ENCODE measurements at regions not wholly inside any gene's neighbourhood (a gene's known extent, or its start where the extent isn't known, plus 50 kb on each side); places are given as distances from the start of the nearest gene placed in this dataset.
A peak's percentile ranks its signal among the peaks of the same experiment; 100 is the strongest.
"Not testable (repeated sequence)": the region's sequence is repeated elsewhere in the genome, so short reads cannot be mapped to it uniquely, and the experiment has no call there.

DNA sequence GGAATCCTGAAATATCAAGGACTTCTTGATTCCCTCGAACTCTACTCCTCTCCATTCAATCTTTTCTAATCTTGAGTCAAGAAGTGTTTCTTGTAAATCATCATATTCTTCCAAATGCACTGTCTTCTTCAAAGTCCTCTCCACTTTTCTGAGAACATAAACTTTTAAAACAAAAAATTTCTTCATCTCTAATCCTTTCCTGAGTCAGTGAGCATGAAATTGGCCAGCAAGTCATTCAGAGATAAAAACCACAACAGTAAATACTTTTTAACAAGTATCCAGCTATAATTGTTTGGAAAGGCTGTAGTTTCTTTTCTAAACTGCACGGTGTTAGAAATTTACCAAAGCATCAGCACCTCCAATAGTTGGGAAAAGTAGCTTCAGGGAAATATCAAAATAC, 312.6 kb upstream of the GALNT5 start:
- no peak for DNase-seq

DNA sequence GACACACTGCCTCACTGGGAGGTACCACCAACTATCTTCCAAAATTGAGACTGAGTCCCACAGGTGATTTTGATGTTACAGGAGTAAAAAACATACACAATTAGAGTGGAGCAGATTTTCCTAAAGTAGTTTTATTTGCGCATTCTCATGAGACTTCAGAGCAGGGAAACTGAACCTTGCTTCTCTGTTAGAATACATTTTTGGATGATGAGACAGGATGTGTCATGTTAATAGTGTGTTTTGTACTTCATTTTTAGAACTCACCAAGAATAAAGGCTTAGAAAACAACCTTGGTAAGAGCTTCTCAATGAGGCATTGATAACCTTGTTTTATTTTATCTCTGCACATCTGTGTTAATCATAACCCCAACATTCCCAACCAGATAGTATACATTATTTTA, 310.2 kb upstream of the GALNT5 start:
- DNase-seq: no peak

DNA sequence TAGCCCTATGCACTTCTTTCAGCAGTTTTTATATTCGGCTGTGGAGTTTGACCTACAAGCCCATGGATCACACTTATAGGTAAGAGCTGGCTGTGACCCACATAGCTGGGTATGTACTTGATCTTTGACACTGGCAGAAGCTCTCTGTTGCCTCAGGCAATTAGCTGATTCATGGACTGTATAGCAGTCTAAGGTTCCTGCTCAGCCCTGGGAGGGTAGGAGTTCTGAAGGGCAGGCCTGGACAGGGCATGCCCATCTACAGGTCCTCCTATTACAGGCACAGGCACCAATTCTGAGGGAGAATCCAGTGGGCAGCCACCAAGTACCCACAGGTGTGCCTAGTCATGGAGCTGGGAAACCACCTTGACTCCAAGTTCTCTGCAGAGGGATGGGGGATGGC, 301.8 kb upstream of the GALNT5 start:
- DNase-seq: no peak

DNA sequence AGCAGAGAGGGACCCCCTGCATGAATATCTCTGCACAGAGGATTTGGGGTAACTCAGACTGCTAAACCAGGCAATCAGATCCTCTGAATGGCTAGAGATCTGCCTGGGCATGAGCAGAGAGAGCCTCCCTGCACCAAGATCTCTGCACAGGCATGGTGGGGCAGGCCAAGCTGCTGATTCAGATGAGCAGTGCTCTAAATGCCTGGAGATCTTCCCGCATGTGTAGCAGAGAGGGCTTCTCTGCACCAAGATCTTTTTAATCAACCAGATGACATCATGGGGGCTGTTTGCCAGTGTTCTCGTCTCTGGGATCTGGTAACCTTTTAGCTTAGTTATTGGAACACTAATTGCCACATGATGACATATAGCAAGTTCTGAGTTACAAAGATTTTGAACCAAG, 301.3 kb upstream of the GALNT5 start:
- DNase-seq: no peak

DNA sequence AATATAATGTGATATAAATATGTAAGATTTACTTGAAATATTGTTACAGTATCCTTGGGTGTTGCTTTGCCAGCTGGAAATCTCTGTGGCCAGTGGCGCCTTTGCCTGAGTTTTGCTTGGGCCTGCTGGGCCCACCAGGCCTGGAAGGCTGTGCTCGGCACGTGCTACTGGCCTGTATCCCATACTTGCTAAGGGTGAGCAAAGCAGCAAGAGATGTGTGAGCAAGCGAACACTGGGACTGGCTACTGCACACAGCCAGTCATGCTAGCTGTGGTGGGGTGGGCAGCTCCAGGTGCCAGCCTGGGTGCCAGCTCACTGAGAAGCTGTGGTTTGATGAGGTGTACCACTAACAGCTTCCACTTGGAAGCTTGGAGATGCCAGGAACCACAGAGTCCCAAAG, 299.1 kb upstream of the GALNT5 start:
- no peak for DNase-seq

DNA sequence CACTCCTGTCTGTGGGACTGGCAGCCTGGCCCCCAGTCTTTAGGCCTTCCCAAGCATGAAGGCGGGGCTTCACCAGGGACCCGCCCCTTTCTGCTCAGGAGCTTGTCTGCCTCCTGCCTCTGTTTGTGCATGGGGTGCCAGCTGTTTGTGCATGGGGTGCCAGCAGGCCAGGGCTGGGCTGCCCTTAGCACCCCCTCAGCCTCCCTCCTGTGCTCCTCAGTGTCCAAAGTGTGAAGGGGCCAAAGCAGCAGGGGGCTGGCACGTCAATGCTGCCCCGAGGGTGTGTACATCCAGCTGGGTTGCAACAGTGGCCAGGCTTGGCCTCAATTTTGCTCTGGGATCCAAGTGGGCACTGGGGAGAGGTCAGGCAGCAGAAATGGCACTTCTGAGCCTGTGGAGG, 298.0 kb upstream of the GALNT5 start:
- DNase-seq: no peak

DNA sequence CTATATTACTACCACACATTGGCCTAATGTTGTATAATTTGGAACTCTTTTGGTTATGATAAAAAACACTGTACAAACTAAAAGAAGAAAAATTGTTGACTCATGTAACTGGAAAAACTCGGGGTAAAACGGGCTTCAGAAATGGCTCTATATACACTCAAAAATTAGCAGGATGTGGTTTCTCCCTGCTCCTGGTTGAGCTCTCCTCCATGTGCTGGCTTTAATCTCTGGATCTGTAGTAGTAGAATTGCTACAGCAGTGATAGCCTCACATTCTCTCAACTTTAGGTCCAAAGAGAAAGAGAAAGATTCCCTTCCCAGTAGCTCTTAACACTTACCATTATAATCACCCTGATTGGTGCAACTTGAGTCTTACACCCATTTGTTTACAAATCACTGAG, 274.9 kb upstream of the GALNT5 start:
- DNase-seq: no peak

DNA sequence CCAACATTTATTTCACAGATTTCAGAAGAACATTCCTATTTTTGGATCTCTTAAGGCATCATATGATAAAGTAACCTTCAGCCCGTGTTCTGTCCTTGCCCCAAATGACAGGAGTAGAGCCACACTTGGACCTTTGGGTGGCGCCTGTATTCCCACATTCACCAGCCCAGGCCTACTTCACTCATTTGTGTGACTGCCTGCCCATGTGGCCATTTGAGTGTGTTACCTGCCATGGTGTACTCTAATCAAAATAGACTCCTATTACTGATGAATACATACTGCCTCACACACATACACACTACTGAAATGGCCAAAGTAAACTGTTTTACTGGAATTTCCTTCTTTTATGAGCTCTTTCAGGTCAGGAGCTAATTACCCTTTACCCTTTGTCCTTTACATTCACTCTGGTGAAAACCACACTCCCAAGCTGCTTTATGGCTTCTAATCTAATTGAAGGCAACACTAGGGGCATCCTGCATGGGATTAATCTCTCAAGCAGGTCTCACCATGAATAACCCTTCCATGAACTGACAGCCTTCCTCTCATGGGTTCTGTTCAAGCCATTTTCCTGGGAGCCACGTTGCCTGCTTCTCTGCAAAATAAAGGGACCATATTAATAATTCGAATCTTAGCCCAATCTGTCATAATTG, 271.0 kb upstream of the GALNT5 start:
- DNase-seq: no peak

DNA sequence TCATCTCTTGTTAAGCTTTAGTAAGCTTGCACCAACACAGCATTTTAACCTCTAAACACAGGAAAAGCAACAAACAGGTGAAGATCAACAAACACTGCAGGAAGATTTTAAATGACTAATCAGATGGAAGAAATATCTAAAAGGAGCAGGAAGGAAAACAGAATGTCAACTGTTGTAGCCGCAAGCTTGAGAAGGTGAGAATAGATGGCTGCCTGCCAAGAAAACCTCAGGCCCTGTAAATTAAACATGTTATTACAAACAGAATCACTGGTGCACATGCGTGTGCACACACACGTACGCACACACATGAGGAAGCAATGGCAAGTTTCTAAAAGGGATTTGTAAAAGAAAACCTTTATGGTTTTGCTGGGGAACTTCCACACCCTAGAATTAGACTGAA, 257.8 kb upstream of the GALNT5 start:
- no peak for DNase-seq

DNA sequence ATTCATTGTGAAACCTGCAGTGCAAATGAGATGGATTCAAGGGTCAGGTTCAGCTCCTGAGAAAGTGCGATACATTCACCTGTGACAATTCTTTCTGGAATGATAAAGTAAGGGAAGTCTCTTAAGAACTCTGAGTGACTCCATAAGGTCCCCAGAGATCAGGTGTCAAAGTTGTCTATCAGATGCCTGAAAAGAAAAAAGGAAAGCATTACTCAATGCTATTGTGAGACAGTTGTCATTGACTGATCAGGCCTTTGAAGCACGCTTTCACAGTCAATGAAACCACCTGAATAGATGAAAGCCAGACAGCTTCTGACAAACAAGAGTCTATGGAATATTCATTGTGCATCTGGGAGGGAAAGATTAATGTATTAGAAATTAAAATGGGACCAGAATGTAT, 252.7 kb upstream of the GALNT5 start:
- no peak for DNase-seq

DNA sequence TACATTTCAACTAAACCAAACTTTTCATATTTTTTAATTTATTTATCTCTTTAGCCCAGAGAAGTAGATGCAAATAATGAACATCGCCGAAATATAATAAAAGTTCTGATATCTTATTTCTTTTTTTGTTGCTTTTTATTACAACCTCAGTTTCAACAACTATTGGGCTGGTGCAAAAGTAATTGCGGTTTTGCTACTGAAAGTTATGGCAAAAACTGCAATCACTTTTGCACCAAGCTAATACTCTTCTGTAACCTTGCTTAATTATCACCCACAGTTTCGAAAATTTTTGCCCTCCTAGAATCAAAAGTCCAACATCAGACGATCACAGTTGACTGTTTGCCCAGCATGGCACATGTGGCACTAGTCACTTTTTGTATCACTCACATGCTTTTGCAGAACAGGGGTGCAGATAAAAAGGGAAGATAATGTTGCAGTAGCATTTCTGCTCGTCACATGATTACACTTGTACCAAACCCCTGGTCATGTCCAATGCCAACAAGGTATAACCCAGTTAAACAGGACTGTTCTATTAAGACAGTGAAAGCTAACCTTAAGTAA, 242.4 kb upstream of the GALNT5 start:
- DNase-seq: no peak

DNA sequence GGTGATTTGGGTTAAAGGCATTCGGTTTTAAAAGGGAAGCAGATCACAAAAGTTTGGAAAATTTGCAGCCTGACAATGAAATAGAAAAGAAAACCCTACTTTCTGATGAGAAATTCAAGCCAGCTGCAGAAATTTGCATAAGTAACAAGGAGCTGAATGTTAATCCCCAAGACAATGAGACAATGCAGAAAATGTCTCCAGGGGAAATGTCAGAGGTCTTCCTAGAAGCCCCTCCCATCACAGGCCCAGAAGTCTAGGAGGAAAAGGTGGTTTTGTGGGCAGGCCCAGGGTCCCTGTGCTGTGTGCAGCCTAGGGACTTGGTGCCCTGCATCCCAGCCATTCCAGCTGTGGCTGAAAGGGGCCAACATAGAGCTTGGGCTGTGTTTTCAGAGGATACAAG, 234.2 kb upstream of the GALNT5 start:
- not testable (repeated sequence) for DNase-seq

DNA sequence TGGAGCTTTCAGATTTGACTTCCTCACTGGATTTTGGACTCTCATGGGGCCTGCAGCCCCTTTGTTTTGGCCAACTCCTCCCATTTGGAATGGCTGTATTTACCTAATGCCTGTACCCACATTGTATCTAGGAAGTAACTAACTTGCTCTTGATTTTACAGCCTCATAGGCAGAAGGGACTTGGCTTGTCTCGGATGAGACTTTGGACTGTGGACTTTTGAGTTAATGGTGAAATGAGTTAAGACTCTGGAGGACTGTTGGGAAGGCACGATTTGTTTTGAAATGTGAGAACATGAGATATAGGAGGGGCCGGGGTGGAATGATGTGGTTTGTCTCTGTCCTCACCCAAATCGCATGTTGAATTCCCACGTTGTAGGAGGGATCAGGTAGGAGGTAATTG, 233.4 kb upstream of the GALNT5 start:
- no peak for DNase-seq

DNA sequence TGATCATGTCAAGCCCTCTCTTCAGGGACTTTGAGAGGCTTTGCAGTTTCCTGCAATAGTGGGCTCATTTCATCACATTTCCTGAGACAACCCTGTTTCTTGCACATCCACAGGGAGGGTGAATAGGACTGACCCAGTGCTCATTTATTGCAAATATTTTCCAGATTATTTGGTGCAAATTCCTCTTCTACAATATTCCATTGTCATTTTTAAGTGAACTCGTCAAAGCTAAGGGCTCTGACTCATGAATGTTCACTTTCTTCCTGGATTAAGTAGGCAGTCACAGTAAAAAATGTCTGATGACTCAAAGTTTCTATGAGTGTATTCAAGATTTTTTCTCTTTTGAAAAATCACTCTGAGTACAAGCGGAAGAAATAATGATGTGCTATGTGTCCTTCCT, 225.5 kb upstream of the GALNT5 start:
- DNase-seq: peak; percentile 84

DNA sequence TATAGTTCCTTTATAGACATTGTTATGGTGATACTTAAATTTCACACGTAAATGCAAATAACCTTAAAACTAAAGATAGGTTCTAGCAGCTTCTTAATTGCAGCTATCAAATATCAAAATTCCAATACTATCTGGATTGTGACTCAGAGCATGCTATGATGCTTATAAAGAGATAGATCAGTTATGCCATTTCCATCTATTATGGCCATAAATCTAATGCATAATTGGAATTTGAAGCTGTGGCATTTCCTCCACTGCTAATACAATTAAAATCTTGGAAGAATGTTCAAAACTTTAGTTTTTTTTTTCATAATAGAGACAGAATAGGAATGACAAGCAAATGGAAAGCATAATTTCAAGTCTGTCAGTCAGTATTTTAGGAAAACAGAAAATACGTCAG, 220.8 kb upstream of the GALNT5 start:
- DNase-seq: no peak

DNA sequence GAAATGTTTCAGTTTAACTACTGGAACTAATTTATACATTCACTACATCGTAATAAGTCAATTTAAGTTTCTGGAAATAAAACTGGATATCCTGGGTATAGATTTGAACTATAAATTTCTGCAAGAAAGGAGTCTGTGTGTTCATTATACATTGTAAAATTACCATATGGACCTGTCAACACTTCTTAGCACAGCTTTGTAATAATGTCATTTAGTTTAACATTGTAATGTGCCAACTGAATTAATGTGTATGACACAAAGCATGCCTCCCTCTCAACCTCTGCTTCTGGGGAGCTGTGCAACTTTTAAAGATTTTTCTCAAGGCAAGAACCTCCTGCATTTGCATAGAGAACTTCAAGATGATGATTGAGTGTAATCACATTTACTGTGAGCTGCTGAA, 213.7 kb upstream of the GALNT5 start:
- DNase-seq: no peak

DNA sequence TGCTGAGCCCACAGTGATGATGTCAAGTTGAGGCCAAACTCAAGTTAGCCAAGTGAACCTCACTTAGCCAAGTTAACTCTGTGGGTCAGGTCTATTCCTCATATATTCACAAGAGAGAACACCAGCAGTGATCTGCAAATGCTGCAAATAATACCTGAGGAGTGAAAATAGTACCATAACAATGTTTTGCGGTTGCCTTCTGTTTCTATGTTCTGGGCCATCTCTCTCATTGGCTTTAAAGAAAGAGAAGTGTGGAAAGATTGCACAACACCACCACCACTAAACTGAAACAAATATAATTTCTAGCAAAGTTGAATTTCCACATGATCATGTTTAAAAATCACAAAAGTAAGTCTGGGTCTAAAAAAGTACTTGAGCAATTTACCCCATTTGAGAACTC, 211.1 kb upstream of the GALNT5 start:
- no peak for DNase-seq

DNA sequence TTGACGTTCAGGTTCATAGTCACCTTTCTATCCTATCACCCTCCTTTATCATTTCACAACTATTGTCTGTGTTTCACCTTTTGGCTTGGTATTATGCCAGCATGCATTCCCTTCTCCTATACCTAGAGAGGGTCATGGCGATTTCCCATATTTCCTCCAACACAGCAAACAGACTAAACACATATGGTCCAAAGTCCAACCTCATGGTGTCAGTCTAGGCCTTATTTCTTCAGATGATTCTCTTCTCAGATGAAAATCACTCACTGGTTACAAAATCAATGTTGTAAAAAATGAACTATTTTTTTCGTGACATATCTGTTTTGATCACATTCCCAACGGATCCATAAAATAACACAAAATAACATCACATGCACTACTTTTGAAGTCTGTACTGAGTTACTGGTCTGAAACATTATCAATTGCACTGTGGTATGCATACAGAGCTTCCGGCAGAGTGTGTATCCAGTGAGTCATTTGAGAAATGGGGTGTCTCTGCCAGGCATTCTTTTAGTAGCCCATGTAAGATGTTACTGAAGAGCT, 204.8 kb upstream of the GALNT5 start:
- DNase-seq: peak; percentile 7

DNA sequence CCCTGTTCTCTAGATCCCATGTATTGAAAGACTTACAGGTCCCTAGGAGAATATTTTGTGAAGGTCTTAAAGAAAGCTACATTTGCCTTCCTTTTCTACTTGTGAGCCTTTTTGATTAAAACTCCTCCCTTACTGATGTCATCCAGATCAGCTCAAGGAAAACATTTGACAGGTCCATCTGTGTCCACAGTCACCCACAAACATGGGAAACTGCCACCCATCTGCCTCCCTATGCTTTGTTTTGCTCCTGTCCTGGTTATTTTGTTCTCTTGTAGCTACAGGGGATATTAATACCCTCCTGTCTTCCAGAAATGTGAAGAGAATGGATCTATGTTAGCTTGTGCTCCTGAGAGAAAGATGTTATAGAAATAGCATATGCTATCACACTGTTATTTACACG, 203.6 kb upstream of the GALNT5 start:
- DNase-seq: no peak

DNA sequence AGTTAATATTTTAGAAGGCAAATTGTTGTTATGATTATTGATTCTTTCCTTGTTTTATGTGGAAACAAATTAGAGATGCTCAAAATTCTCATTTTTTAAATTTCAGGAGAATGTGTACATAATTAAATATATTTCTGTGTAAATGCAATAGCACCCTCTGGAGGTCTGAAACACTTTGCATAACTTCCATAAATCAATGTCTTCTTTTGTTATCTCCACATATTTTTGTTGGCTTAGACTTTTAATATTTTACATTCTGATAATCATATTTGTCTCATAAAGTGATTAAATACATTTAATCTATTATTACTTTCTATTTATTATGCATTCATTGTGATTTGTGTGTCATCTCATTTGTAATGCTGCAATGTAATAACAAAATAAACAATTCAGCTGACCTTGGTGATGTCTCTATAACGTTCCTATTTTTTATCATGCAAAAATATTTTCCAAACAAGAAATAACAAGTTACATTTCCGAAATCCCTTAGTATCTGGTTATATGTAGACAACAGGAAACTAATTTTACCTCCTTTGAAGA, 201.8 kb upstream of the GALNT5 start:
- peak; percentile 24 for DNase-seq

DNA sequence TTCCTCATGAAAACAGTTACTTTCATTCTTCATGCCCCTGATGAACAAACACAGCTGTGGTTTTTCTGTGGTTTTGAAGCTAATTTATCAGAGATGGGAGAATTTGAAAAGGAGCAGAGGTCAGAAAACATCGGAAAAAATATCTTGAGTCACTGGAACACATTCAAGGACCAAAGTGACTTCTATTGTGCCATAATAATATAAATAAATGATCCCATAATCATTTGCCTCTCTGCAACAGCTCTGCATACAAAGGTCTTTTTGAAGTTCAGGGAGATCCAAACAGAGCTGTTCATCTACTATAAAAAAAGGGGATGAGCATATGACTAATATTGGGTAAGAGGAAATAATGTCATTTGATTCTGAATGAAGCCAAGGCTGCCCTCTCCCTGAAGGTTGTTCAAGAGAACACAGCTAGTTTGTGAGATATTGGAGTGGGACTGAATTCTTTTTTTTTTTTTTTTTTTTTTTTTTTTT, 201.3 kb upstream of the GALNT5 start:
- DNase-seq: no peak

DNA sequence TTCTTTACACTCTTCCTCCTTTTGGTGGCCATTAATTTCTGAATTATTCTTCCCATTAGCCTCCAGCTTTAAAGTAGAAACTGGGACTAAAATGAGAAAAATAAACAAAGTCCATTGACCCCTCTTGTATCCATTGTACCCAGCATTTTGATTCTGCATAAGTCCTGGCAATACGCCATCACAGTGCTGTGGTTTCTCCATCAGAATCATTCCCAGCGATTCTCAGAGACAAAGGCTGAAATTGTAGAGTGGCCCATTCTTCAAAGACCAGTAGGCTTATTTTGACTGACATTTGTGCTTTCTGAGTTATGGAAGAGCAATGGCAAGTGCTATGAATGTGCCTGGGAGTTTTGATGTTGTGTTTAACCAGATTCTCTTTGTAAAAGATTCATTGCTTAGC, 199.3 kb upstream of the GALNT5 start:
- DNase-seq: no peak

DNA sequence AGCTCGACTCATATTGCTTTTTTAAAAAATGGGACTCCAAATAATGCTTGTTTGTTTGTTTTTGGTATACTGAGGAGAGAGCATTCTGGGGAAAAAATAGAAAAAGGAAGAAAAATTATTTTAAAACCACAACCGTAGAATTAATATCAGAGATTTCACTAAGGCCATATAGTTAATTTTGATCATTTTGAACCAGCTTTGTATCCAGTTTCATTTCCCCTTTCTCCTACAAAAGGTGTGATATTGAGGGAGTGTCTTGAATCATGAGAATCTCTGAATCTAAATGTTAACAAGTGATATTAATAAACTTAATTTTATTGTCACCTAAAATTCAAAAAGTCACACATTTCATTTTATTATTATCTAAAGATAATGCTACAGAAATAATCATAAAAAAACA, 198.5 kb upstream of the GALNT5 start:
- DNase-seq: no peak

DNA sequence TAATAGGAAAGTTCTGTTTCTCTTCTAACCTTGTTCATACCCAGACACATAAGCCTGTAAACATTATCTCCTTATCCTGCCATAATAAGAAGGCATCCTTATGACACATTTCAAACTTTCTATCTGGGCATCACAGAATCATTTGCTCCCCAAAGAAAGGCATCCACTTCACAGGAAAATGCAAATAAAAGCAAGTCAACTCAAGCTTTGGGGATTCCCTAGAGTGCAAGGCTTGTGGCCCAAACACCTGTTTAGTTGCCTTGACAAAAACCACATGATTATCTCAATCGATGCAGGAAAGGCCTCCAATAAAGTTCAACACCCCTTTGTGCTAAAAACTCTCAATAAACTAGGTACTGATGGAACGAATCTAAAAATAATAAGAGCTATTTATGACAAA, 195.7 kb upstream of the GALNT5 start:
- no peak for DNase-seq

DNA sequence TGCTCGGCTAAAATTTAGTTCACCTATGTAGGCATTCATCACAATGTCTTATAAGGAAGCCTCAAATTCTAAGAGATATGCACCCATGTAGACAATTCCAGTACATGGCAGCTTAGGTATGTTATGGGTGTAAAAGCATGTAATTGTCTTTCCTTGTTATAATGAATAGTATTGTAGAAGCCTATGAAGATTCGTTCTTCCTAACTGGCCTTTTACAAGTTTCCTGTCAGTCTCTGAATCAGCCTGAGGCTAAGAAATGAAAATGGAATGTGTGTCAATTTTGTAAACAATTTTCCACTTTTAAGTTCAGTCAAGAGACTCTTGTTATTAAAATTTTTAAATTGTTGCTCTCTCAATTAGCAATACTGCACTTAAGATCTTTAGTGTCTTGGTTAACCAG, 189.9 kb upstream of the GALNT5 start:
- DNase-seq: no peak
